NCI-H1694 treated with DMSO at 0.1 percent for 48 hours (cell line): ENCODE measurements at regions not wholly inside any gene's neighbourhood (a gene's known extent, or its start where the extent isn't known, plus 50 kb on each side); places are given as distances from the start of the nearest gene placed in this dataset.

Experiments
- DNase-seq: peaks from one replicate; lab custom pipeline; 2025; lab: John Stamatoyannopoulos, UW

GRCh38 chr10:52609071-52609470 is 163.5 kb downstream of the MBL2 start:
- no peak for DNase-seq

- no peak for DNase-seq
Observed at GRCh38 chr10:52609626-52610240, 162.9 kb downstream of the MBL2 start.

DNA sequence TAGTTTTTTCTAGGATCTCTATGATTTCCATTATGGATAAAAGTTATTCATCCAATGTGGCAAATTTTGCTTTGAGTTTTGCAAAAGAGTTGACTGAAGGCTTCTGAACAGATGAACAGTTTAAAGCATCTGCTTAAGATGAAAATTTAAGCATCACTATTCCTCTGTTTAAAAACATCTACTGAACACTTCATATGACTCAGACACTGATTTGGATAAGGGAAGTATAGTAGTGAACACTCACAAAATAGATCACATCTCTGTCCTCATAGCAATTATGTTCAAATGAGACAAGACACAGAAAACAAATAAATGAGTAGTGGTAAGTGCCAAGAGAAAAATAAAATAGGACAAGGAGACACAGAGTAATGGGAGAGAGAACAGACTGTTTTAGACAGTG is 157.3 kb downstream of the MBL2 start:
- DNase-seq, result no peak

DNA sequence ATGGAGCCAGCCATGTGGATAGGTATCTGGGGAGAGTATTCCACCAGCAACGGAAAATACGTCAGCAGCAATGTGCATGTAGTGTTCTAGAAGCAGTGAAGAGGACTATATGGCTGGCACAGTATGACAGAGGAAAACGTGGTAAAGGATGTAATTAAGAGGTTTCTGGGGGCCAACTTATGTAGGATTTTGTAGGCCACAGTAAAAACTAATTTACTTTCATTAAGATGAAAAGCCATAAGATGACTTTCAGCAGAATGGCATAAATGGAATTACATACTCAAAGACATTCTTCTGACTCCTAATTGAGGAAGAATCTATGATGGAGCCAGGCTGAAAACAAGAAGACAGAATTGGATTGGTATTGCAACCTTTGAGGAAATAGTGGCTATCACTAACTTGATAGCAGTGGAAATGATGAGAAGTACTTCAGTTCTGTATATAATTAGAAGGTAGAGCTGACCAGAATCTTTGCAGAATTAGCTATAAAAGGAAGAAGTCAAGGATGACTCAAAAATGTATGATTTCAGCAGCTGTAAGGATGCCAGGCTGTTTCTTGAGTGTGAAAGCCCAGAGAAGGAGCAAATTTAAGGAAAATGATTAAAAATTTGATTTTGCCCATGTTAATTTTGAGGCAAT is 156.7 kb downstream of the MBL2 start:
- no peak for DNase-seq

DNA sequence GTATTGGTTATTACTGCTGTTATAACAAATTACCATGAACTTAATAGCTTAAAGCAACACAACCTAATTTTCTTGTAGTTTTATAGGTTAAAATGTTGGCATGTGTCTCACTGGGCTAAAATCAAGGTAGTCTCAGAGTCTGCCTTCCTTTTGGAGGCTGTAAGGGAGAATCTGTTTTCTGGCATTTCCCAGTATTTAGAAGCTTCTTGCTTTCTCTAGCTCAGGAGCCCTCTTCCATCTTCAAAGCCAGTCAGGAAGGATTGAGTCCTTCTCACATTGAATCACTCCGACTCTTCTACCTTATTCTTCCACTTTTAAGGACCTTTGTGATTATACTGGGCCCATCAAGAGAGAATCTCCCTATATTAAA is 156.2 kb downstream of the MBL2 start:
- no peak for DNase-seq

DNA sequence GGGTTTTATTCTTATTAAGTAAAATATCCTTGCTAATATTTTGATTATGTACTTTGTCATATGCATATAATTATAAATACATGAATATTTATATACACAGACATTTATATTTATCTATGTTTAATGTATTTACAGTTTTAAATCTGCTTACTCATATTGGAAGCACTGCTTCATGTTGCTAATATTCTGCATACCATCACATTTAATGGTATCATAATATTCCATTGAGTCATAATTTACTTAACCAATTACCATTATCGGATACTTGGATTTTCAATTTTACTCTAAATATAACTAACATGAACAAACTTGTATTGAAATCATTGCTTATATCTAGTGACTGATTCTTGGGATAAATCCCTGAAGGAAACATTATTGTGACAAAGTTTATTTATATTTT is 155.2 kb downstream of the MBL2 start:
- no peak for DNase-seq

DNA sequence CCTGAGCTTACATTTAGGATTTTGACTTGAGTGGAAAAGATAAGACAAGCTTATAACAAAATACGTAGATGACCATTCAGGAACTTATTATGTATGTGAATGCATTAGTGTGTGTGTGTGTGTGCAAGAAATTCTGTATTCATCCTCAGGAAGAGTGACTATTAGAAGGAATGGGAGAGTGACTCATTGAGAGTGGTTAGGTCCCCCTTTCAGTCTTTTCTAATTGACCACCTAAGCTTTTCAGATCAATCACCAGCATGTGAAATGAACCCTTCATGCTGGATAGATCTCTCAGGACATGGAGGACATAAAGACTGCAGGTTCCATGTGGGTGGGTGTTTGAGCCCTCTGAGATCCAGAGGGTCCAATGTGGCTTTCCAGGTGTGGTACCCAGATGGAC is 153.5 kb downstream of the MBL2 start:
- DNase-seq, result no peak

GRCh38 chr10:52621635-52622079 is 150.9 kb downstream of the MBL2 start:
- DNase-seq, result no peak

DNA sequence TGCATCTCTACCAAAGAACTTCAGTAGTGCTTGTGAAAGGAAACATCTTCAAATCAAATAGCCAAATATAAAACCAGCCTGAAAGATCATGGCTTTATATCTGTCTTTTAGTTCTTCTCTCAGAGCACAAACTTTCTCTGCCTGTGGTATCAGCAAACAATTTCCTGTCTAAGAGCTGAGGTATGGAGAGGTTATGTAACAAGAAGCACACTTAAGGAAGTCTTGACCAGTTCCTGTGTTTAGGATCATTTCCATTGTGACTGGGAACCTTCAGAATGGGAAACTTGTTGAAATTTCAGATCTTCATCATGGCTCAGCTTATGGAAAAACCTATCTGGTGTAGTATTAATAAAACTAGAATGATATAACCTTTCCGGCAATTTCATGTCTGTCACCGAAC is 148.8 kb downstream of the MBL2 start:
- DNase-seq, result no peak

DNA sequence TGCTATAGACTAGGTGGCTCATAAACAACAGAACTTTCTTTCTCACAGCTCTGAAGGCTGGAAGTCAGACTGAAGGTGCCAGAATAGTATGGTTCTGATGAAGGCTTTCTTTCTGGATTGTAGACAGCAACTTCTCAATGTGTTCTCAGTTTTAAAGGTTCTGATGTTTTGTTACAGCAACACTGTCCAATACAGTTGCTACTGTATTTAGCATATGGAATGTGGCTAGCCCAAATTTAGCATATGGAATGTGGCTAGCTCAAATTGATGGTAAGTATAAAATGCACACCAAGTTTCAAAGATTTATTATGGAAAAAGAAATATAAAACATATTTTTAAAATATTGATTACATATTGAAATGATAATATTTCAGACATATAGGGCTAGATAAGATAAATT is 145.3 kb downstream of the MBL2 start:
- DNase-seq, result no peak

GRCh38 chr10:52631146-52631545 is 141.4 kb downstream of the MBL2 start:
- no peak for DNase-seq

- no peak for DNase-seq
Observed at GRCh38 chr10:52631648-52632047, 140.9 kb downstream of the MBL2 start.

GRCh38 chr10:52632591-52632990 is 140.0 kb downstream of the MBL2 start:
- no peak for DNase-seq

GRCh38 chr10:52633266-52633665 is 139.3 kb downstream of the MBL2 start:
- no peak for DNase-seq

- DNase-seq, result no peak
Observed at GRCh38 chr10:52635651-52636050, 136.9 kb downstream of the MBL2 start.

DNA sequence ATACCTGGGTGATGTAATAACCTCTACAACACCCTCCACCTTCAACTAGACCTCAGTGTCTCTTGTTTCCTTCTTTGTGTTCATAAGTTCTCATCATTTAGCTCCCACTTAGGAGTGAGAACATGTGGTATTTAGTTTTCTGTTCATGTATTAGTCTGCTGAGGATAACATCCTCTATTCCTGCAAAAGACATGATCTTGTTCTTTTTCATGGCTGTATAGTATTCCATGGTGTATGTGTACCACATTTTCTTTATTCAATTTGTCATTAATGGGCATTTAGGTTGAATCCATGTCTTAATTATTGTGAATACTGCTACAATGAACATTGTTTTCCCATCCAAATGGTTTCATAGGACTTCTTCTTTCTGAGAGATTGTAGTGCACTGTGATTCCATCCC is 135.7 kb downstream of the MBL2 start:
- no peak for DNase-seq

- no peak for DNase-seq
Observed at GRCh38 chr10:52637592-52637991, 135.0 kb downstream of the MBL2 start.

- no peak for DNase-seq
Observed at GRCh38 chr10:52639652-52640051, 132.9 kb downstream of the MBL2 start.

- DNase-seq, result no peak
Observed at GRCh38 chr10:52642208-52642607, 130.4 kb downstream of the MBL2 start.

- peak; percentile 4 for DNase-seq
Observed at GRCh38 chr10:52644373-52645186, 128.0 kb downstream of the MBL2 start.

DNA sequence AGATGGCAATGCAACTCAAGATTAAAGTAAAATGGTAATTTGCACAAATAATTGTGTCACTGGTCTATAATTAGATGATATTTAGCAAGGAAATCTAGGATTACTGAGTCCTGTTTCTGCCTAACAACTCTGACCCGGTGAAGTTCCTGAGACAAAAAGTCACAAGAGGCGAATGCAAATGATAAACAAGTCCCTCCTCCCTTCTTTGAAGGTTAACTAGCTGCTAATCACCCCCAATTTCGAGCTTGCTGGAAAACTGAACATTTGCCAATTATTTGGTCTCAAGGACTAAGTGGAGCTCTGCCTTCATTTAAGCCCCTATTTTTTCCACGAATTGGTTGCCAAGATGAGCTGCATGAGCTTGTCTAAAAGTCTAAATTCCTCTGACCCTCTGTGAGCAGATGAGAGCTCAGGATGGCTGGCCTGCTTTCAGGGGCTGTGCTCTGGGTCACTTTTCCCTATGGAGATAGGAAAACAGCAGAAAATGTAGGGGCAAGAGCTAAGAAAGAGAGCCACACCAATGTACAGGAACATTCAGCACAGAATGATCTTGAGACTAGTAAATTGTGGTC is 127.3 kb downstream of the MBL2 start:
- no peak for DNase-seq

GRCh38 chr10:52649511-52649910 is 123.1 kb downstream of the MBL2 start:
- DNase-seq, result no peak

- DNase-seq, result no peak
Observed at GRCh38 chr10:52650873-52651272, 121.7 kb downstream of the MBL2 start.
